NCI-H69 (cell line): ENCODE measurements at regions not wholly inside any gene's neighbourhood (a gene's known extent, or its start where the extent isn't known, plus 50 kb on each side); places are given as distances from the start of the nearest gene placed in this dataset.

Experiments used
- DNase-seq: peaks from one replicate; lab custom pipeline; 2025; lab: John Stamatoyannopoulos, UW

GRCh38 chr6:134739299-134740026 lies 210.4 kb downstream of the ALDH8A1 start:
- peak; percentile 36 for DNase-seq

GRCh38 chr6:134738211-134738885 lies 211.6 kb downstream of the ALDH8A1 start:
- no peak for DNase-seq

- DNase-seq = no peak
Observed at GRCh38 chr6:134735461-134735860, 214.4 kb downstream of the ALDH8A1 start.

GRCh38 chr6:134734312-134734869 lies 215.5 kb downstream of the ALDH8A1 start:
- no peak for DNase-seq

GRCh38 chr6:134733801-134734200 lies 216.1 kb downstream of the ALDH8A1 start:
- no peak for DNase-seq

- DNase-seq = no peak
Observed at GRCh38 chr6:134732763-134733162, 217.1 kb downstream of the ALDH8A1 start.

- no peak for DNase-seq
Observed at GRCh38 chr6:134731615-134732014, 218.3 kb downstream of the ALDH8A1 start.

GRCh38 chr6:134730013-134730412 lies 219.9 kb downstream of the ALDH8A1 start:
- DNase-seq = peak; percentile 74

GRCh38 chr6:134729561-134729960 lies 220.3 kb downstream of the ALDH8A1 start:
- peak; percentile 77 for DNase-seq

GRCh38 chr6:134727081-134727480 lies 222.8 kb downstream of the ALDH8A1 start:
- no peak for DNase-seq

- no peak for DNase-seq
Observed at GRCh38 chr6:134725590-134725989, 224.3 kb downstream of the ALDH8A1 start.

GRCh38 chr6:134724771-134725340 lies 225.0 kb downstream of the ALDH8A1 start:
- peak; percentile 7 for DNase-seq

GRCh38 chr6:134723081-134723871 lies 226.6 kb downstream of the ALDH8A1 start:
- DNase-seq = peak; percentile 86

GRCh38 chr6:134722200-134722870 lies 227.6 kb downstream of the ALDH8A1 start:
- no peak for DNase-seq

- no peak for DNase-seq
Observed at GRCh38 chr6:134721060-134721405, 228.9 kb downstream of the ALDH8A1 start.

- no peak for DNase-seq
Observed at GRCh38 chr6:134720353-134721059, 229.4 kb downstream of the ALDH8A1 start.

- no peak for DNase-seq
Observed at GRCh38 chr6:134719911-134720310, 230.0 kb downstream of the ALDH8A1 start.

- DNase-seq = no peak
Observed at GRCh38 chr6:134719286-134719685, 230.6 kb downstream of the ALDH8A1 start.

GRCh38 chr6:134714679-134715078 lies 235.2 kb downstream of the ALDH8A1 start:
- no peak for DNase-seq

- DNase-seq = no peak
Observed at GRCh38 chr6:134714113-134714512, 235.8 kb downstream of the ALDH8A1 start.

- no peak for DNase-seq
Observed at GRCh38 chr6:134712311-134712710, 237.6 kb downstream of the ALDH8A1 start.
